ENCODE measurements at regions not wholly inside any gene's neighbourhood (a gene's known extent, or its start where the extent isn't known, plus 50 kb on each side); places are given as distances from the start of the nearest gene placed in this dataset.

- TF ChIP-seq EZH2 (IDR thresholded peaks at IDR 0.05): no peak
- TF ChIP-seq POLR2AphosphoS5 (IDR thresholded peaks at IDR 0.05; ENCODE audit: borderline replicate concordance, low read depth, low read length): no peak
- no peak for TF ChIP-seq FOXP2 (optimal IDR thresholded peaks at IDR 0.05; ENCODE audit: control extremely low read depth, extremely low read length, insufficient read depth)
These were observed 860.9 kb downstream of the XPNPEP1 start for GRCh38 chr10:109062371-109062770.

Measured in SK-N-MC (cell line).